Progenitor cell of endocrine pancreas (in vitro differentiated cells): ENCODE measurements at regions not wholly inside any gene's neighbourhood (a gene's known extent, or its start where the extent isn't known, plus 50 kb on each side); places are given as distances from the start of the nearest gene placed in this dataset.

Experiments
- DNase-seq: peaks from one replicate; pipeline ENCODE4 v3.0.0; 2021; ENCODE audit warnings: low spot score; ENCODE audit not compliant: unreplicated experiment
- H3K27ac Mint-ChIP-seq: 2 replicates; pipeline ENCODE4 v1.8.0; 2021; ENCODE audit warnings: mild to moderate bottlenecking, moderate library complexity, mixed read lengths
- H3K27me3 Mint-ChIP-seq: 2 replicates; pipeline ENCODE4 v1.8.0; 2021; ENCODE audit warnings: mixed read lengths
- H3K36me3 Mint-ChIP-seq: 2 replicates; pipeline ENCODE4 v1.8.0; 2022; ENCODE audit warnings: mixed read lengths; ENCODE audit not compliant: insufficient read depth
- H3K4me1 Mint-ChIP-seq: 2 replicates; pipeline ENCODE4 v1.8.0; 2021; ENCODE audit warnings: low read depth, mixed read lengths
- H3K4me3 Mint-ChIP-seq: 2 replicates; pipeline ENCODE4 v1.8.0; 2021; ENCODE audit warnings: low read depth, mild to moderate bottlenecking, moderate library complexity, mixed read lengths
- H3K9me3 Mint-ChIP-seq: 2 replicates; pipeline ENCODE4 v1.8.0; 2021; ENCODE audit warnings: low read depth, mixed read lengths
- TF ChIP-seq, protein P1 (sequence below): fragments of 200-600 bp; sonication (generic); IDR thresholded peaks from one replicate; pipeline ENCODE4 v1.5.0; 2021; ENCODE audit warnings: antibody characterized with exemption, mild to moderate bottlenecking; ENCODE audit not compliant: unreplicated experiment

DNA sequence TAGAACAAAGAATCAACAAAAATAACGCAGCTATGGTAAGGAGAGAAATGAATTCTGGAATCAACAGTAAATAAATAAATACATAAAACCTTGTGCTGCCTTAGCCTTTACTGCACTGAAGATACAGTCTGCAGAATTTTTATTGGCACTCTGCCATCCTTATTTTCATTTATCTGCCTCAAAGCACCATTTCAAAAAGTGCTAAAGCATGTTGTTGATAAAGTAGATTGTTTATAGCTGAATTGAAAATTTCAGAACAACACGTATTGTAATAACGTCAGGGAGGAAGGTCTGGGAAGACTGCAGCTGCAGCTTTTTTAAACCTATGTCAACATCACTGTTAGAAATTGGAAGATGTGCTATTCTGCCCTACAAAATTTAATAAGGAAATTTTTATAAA lies 787.2 kb downstream of the PLCL1 start:
- no peak for DNase-seq
- no peaks in the 10 kb centered on the region for H3K9me3 Mint-ChIP-seq

DNA sequence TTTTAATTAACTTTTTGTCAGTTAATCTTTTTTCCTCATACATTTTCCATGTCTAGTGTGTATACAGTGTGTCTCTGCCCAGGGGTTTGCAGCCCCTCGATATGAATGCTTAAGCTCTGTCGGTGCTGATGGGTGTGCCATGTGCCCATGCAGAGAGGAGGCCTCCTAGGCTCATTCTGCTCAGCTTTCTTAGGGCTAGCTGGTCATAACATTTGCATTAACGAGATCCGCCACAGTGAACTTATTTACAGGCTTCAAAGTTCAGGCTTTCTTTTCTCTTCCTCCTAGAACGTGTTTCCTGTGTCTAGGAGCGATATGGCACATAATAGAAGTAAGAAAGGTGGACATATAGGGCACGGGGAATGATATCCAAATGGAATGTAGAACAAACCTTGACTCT lies 783.3 kb downstream of the PLCL1 start:
- Mint-ChIP-seq H3K4me1 (no peaks in the 10 kb centered on the region), H3K4me3 (no peak overlapping the region), H3K27ac (no peak overlapping the region), H3K36me3 (no peaks in the 10 kb centered on the region), H3K27me3 (no peaks in the 10 kb centered on the region), H3K9me3 (no peaks in the 10 kb centered on the region)
- no peak for DNase-seq
- TF ChIP-seq, protein P1, sequence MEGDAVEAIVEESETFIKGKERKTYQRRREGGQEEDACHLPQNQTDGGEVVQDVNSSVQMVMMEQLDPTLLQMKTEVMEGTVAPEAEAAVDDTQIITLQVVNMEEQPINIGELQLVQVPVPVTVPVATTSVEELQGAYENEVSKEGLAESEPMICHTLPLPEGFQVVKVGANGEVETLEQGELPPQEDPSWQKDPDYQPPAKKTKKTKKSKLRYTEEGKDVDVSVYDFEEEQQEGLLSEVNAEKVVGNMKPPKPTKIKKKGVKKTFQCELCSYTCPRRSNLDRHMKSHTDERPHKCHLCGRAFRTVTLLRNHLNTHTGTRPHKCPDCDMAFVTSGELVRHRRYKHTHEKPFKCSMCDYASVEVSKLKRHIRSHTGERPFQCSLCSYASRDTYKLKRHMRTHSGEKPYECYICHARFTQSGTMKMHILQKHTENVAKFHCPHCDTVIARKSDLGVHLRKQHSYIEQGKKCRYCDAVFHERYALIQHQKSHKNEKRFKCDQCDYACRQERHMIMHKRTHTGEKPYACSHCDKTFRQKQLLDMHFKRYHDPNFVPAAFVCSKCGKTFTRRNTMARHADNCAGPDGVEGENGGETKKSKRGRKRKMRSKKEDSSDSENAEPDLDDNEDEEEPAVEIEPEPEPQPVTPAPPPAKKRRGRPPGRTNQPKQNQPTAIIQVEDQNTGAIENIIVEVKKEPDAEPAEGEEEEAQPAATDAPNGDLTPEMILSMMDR, result no peak

More for the DNA sequence above, 787.2 kb downstream of the PLCL1 start:
- H3K4me3 Mint-ChIP-seq, result no peak overlapping the region
- H3K27ac Mint-ChIP-seq, result no peak overlapping the region
- TF ChIP-seq, protein P1, result no peak
- no peaks in the 10 kb centered on the region for H3K27me3 Mint-ChIP-seq
- H3K4me1 Mint-ChIP-seq, result peaks cover under 1% of the 10 kb centered on the region
- H3K36me3 Mint-ChIP-seq, result no peaks in the 10 kb centered on the region

DNA sequence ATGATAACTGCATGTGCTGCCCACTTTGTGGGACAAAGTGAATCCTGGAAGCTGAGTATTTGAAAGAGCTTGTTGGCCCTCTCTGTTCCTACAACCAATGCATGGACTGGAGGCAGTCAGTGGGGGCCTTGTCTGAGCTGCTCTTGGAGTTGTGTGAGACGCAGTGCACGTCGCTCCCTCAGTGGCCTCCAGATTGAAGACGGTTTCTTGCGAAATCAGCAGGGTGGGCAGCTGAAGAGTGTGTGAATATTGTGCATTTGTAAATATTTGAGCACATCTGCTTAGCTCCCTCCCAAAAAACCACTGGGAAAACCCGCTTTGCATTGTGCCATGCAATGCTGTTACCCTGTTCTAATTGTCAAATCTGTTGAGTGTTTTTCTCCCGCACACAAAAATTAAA lies 782.8 kb downstream of the PLCL1 start:
- Mint-ChIP-seq H3K4me1 (no peaks in the 10 kb centered on the region), H3K9me3 (no peaks in the 10 kb centered on the region), H3K36me3 (no peaks in the 10 kb centered on the region), H3K27me3 (no peaks in the 10 kb centered on the region), H3K27ac (no peak overlapping the region), H3K4me3 (no peak overlapping the region)
- TF ChIP-seq, protein P1, result no peak
- DNase-seq, result no peak

DNA sequence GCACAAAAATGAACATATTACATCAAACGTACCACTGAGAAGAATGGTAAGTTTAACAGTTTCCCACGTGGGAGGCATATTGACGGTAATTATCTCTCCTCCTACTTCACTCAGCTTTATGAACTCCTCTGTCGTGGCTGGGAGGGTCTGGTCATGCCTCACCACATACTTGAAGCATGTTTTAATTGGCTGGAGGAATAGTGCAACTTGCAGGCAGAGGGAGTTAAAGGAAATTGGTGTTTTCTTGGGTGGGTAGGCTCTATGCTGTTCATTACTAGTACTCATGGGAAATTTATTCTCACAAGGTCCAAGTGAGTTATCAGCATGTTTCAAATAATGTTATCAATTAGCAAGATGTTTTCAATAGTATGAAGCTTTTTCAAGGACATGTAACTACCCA lies 767.0 kb downstream of the PLCL1 start:
- Mint-ChIP-seq H3K27ac (no peak overlapping the region), H3K36me3 (no peaks in the 10 kb centered on the region), H3K9me3 (no peaks in the 10 kb centered on the region), H3K4me1 (no peaks in the 10 kb centered on the region), H3K27me3 (peaks cover 7% of the 10 kb centered on the region), H3K4me3 (no peak overlapping the region)
- TF ChIP-seq, protein P1, result no peak
- DNase-seq, result no peak

DNA sequence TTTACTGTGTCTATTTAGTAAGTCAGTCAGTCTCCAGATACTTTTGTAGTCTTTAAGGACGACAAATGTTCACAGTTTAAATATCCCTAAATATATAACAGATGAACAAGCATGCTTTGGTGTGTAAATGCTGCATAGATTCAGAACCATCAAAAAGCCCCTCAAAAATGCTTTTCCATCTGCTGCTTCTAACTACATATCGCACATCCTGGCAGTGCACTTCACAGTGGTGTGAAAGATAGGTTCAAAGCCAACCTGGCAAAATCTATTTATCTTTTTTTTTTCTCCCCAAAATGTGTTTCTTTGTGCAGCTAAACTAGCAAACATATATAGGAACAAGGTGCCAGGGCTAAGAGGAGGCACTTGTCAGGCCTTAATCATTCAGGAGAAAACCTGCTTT lies 753.8 kb downstream of the PLCL1 start:
- no peak for DNase-seq
- Mint-ChIP-seq H3K4me1 (no peaks in the 10 kb centered on the region), H3K36me3 (no peaks in the 10 kb centered on the region), H3K27ac (no peak overlapping the region), H3K27me3 (no peaks in the 10 kb centered on the region), H3K9me3 (peaks cover 24% of the 10 kb centered on the region), H3K4me3 (no peak overlapping the region)
- TF ChIP-seq, protein P1, result no peak
